ENCODE measurements at regions not wholly inside any gene's neighbourhood (a gene's known extent, or its start where the extent isn't known, plus 50 kb on each side); places are given as distances from the start of the nearest gene placed in this dataset.

DNA sequence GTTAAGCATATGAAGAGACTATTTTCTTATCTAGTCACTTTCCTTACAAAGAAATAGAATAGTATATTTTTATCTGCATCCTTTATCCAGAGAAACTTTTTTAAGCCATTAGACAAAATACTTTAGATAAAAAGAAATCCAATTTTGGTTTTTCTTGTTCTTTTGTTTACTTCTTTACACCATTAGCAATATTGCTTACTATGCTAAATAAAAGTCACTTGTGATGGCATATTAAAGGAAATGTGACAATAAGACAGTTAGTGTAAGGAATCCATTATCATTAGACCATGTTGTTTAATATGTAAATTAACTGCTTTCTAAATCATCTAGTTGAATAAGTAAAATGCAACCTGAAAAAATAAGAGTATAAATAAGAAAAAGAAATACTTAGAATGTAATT is 2582.7 kb downstream of the ARAP2 start:
- TF ChIP-seq, protein P1, sequence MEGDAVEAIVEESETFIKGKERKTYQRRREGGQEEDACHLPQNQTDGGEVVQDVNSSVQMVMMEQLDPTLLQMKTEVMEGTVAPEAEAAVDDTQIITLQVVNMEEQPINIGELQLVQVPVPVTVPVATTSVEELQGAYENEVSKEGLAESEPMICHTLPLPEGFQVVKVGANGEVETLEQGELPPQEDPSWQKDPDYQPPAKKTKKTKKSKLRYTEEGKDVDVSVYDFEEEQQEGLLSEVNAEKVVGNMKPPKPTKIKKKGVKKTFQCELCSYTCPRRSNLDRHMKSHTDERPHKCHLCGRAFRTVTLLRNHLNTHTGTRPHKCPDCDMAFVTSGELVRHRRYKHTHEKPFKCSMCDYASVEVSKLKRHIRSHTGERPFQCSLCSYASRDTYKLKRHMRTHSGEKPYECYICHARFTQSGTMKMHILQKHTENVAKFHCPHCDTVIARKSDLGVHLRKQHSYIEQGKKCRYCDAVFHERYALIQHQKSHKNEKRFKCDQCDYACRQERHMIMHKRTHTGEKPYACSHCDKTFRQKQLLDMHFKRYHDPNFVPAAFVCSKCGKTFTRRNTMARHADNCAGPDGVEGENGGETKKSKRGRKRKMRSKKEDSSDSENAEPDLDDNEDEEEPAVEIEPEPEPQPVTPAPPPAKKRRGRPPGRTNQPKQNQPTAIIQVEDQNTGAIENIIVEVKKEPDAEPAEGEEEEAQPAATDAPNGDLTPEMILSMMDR (conservative IDR thresholded peaks at IDR 0.05; ENCODE audit: low read length), result no peak
- TF ChIP-seq EZH2phosphoT487 (IDR thresholded peaks at IDR 0.05; ENCODE audit: borderline replicate concordance, low read depth, low read length), result no peak
